Activated CD8-positive, alpha-beta T cell treated with anti-CD3 and anti-CD28 coated beads for 36 hours (primary cell): ENCODE measurements at regions not wholly inside any gene's neighbourhood (a gene's known extent, or its start where the extent isn't known, plus 50 kb on each side); places are given as distances from the start of the nearest gene placed in this dataset.

Source experiments
- ATAC-seq: fragments of 200-7000 bp; cut with Tn5 transposase; one replicate; pipeline ENCODE4 v1.10.0; 2021; ENCODE audit warnings: mild to moderate bottlenecking, moderate library complexity
- CTCF ChIA-PET: fragments of 350-600 bp; sonication (Branson Sonifier 250); formaldehyde crosslinking; loops from one replicate; lab custom pipeline; 2021; ENCODE audit warnings: antibody characterized with exemption; lab: Charles Lee
- POLR2A ChIA-PET: fragments of 350-600 bp; sonication (Branson Sonifier 250); formaldehyde crosslinking; loops from one replicate; lab custom pipeline; 2021; ENCODE audit warnings: antibody characterized with exemption; lab: Charles Lee
- DNase-seq: peaks from one replicate; pipeline ENCODE4 v3.0.0-alpha.2; 2020
- H3K27ac Mint-ChIP-seq: one replicate; pipeline ENCODE4 v1.8.0; 2021; ENCODE audit warnings: mild to moderate bottlenecking, mixed read lengths
- H3K27me3 Mint-ChIP-seq: one replicate; pipeline ENCODE4 v1.8.0; 2021; ENCODE audit warnings: mixed read lengths
- H3K36me3 Mint-ChIP-seq: one replicate; pipeline ENCODE4 v1.8.0; 2021; ENCODE audit warnings: low read depth, mixed read lengths
- H3K4me1 Mint-ChIP-seq: one replicate; pipeline ENCODE4 v1.8.0; 2021; ENCODE audit warnings: low read depth, mixed read lengths
- H3K4me3 Mint-ChIP-seq: one replicate; pipeline ENCODE4 v1.8.0; 2021; ENCODE audit warnings: mild to moderate bottlenecking, moderate library complexity, mixed read lengths
- H3K9me3 Mint-ChIP-seq: one replicate; pipeline ENCODE4 v1.8.0; 2021; ENCODE audit warnings: mixed read lengths
- intact Hi-C: fragments of 100-400 bp; cut with micrococcal nuclease; formaldehyde crosslinking; loops from one replicate; pipeline ENCODE4 v1.10.0; 2022
- TF ChIP-seq, protein P1 (sequence below): fragments of 200-600 bp; IDR thresholded peaks from one replicate; pipeline ENCODE4 v1.8.0; 2022; ENCODE audit warnings: antibody characterized with exemption, mild to moderate bottlenecking

DNA sequence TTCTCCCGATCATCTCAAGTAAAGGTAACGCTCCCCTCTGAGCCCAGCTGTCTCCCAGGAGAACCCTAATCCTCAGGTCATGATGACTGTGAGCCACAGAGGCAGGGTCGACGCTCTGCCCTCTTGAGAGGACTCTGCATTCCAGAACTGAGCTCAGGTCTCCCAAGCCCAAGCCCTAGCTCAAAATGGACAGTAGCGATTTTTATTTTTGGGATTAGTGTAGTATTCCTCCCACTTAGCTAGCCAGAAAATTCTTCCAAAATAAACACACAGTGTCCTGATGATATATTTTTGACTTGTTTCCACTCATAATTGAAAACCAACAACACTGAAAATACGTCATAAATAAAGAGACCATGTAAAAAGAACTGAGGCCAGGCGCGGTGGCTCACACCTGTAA lies 462.0 kb upstream of the MGMT start:
- ATAC-seq (no peak), DNase-seq (no peak)
- Mint-ChIP-seq H3K4me3 (no peak overlapping the region), H3K4me1 (no peaks in the 10 kb centered on the region), H3K36me3 (no peaks in the 10 kb centered on the region), H3K27me3 (peaks cover 1% of the 10 kb centered on the region), H3K27ac (no peak overlapping the region), H3K9me3 (no peaks in the 10 kb centered on the region)
- POLR2A ChIA-PET = no interaction called here
- CTCF ChIA-PET = interaction anchor here (1.4 kb wide), 1 partner anchor 26 kb away, joined by 3 read pairs; no protein-coding TSS in a partner anchor
- TF ChIP-seq, protein P1, sequence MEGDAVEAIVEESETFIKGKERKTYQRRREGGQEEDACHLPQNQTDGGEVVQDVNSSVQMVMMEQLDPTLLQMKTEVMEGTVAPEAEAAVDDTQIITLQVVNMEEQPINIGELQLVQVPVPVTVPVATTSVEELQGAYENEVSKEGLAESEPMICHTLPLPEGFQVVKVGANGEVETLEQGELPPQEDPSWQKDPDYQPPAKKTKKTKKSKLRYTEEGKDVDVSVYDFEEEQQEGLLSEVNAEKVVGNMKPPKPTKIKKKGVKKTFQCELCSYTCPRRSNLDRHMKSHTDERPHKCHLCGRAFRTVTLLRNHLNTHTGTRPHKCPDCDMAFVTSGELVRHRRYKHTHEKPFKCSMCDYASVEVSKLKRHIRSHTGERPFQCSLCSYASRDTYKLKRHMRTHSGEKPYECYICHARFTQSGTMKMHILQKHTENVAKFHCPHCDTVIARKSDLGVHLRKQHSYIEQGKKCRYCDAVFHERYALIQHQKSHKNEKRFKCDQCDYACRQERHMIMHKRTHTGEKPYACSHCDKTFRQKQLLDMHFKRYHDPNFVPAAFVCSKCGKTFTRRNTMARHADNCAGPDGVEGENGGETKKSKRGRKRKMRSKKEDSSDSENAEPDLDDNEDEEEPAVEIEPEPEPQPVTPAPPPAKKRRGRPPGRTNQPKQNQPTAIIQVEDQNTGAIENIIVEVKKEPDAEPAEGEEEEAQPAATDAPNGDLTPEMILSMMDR = no peak
- intact Hi-C loops = no loop called here

DNA sequence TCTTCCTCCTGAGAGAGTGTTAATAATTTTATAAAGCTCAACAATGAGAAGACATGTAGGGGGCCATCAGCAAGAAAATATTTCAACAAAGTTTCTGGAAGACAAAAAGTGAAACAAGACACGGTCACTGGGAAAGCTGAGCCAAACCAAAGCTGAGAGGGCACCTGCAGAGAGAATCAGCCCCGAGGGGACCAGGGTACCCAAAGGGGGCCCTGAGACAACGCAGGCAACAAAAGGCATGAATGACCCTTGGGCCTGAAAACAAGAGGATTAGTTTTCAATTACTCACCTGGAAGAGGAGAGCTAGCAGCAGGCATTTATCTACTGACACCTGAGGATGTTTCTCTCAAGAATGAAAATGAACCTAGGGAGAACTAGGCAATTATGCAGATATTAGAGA lies 461.2 kb upstream of the MGMT start:
- H3K27me3 Mint-ChIP-seq = no peaks in the 10 kb centered on the region
- no peaks in the 10 kb centered on the region for H3K9me3 Mint-ChIP-seq
- ChIA-PET CTCF (no interaction called here), POLR2A (no interaction called here)
- ATAC-seq (no peak), DNase-seq (no peak)
- no peaks in the 10 kb centered on the region for H3K4me1 Mint-ChIP-seq
- H3K36me3 Mint-ChIP-seq = no peaks in the 10 kb centered on the region
- no peak overlapping the region for H3K4me3 Mint-ChIP-seq
- intact Hi-C loops = no loop called here
- TF ChIP-seq, protein P1 = no peak
- no peak overlapping the region for H3K27ac Mint-ChIP-seq

DNA sequence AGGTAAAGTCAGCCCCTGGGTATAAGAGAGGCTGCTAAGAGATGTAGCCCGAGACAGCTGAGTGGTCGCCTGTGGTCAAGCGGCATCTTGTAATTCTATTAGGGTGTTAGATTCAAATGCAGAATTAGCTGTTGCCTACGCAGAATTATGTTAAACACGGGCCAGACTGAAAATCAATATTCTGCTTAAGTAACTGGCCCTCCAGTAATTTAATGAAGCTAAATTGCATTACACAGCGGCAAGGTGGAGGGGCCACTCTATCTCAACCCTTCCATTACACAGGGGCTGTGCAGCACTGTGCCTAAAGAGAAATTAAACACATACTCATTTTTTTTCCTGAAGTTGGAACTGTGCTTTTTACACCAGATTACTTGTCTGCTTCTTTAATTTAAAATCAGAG lies 448.5 kb upstream of the MGMT start:
- Mint-ChIP-seq H3K4me3 (no peak overlapping the region), H3K36me3 (no peaks in the 10 kb centered on the region), H3K27ac (no peak overlapping the region), H3K27me3 (no peaks in the 10 kb centered on the region), H3K4me1 (no peaks in the 10 kb centered on the region), H3K9me3 (no peaks in the 10 kb centered on the region)
- intact Hi-C loops = no loop called here
- CTCF ChIA-PET = interaction anchor here (3.1 kb wide), 1 partner anchor 13 kb away, joined by 11 read pairs; no protein-coding TSS in a partner anchor
- no peak for ATAC-seq
- POLR2A ChIA-PET = no interaction called here
- TF ChIP-seq, protein P1 = no peak
- no peak for DNase-seq

DNA sequence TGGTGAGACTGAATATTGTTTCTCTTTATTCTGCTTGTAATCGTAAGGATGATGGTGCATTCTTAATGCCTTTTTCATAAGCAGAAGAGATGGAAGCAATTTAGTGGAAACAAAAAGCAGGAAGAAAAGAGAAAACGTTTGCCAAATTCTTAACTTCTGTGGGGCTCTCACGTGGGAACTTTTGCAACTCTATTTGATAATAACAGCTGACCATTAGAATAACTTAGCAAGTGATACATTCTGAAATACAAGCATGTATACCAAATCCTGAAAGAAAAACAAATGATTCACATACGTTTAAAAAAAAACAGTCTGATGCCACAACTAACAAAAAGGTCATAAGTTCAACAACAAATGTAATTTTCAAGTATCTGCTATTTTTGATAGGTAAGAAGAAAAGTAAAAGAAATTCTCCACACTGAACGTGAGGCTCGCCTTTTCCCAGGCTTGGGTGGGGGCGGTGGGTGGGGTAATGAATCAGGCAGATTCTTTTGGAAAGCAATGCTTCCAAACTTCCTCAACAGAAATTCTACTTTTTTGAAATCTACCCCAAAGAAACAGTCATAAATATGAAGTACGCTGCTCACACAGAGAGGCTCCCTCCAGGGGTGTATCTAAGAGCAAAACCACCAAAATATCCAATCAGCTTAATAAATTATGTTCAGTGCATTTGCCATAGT lies 446.2 kb upstream of the MGMT start:
- ChIA-PET POLR2A (interaction anchor here (1.2 kb wide), 1 partner anchor 270 kb away, joined by 3 read pairs; no protein-coding TSS in a partner anchor), CTCF (interaction anchor here (3.1 kb wide), 1 partner anchor 11 kb away, joined by 11 read pairs; no protein-coding TSS in a partner anchor)
- ATAC-seq (no peak), DNase-seq (no peak)
- Mint-ChIP-seq H3K27ac (no peak overlapping the region), H3K9me3 (no peaks in the 10 kb centered on the region), H3K36me3 (no peaks in the 10 kb centered on the region), H3K4me3 (no peak overlapping the region), H3K4me1 (no peaks in the 10 kb centered on the region), H3K27me3 (no peaks in the 10 kb centered on the region)
- intact Hi-C loops = no loop called here
- TF ChIP-seq, protein P1 = no peak

DNA sequence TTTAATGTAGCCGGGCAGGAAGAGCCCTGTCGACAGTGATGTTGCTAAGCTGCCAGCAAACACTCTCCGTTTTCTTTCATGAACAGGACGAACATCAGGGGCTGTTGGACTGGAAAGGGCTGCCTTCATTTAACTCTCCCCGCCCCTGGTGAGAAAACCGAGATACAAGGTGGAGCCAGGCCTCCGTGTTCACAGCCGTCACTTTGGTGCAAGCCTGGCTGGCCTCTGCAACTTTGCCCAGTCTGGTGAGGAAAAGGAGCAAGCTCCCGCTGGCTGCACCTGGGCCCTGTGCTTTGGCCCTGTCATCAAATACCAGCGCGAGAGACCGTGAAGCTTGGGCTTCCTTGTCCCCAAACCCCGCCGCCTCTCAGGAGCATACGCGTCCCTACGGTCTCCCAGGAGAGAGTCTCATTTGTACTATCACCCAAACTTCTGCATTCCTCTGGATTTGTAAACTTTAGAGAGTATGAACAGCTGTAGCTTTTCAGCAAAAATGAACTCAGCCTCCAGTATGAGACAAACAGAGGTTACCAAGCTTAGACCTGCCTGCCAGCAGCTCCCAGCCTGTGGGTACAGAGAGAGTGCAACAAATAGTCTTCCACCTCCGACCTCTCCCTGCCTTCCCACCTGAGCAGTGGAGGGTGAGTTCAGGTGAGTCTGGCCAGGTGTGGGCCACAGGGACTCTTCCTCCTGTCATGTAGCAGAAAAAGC lies 445.3 kb upstream of the MGMT start:
- H3K9me3 Mint-ChIP-seq = no peaks in the 10 kb centered on the region
- ATAC-seq (no peak), DNase-seq (no peak)
- TF ChIP-seq, protein P1 = no peak
- no peaks in the 10 kb centered on the region for H3K36me3 Mint-ChIP-seq
- H3K27me3 Mint-ChIP-seq = no peaks in the 10 kb centered on the region
- POLR2A ChIA-PET = interaction anchor here (1.2 kb wide), 1 partner anchor 269 kb away, joined by 3 read pairs; no protein-coding TSS in a partner anchor
- no peak overlapping the region for H3K27ac Mint-ChIP-seq
- no peaks in the 10 kb centered on the region for H3K4me1 Mint-ChIP-seq
- intact Hi-C loops = no loop called here
- CTCF ChIA-PET = no interaction called here
- H3K4me3 Mint-ChIP-seq = no peak overlapping the region
